ENCODE measurements at regions not wholly inside any gene's neighbourhood (a gene's known extent, or its start where the extent isn't known, plus 50 kb on each side); places are given as distances from the start of the nearest gene placed in this dataset.

GRCh38 chr1:57599236-57599994, 175.6 kb upstream of the DAB1 start:
- Histone ChIP-seq H3K9me3 (ENCODE audit: low read depth, low read length, poor library complexity, severe bottlenecking) (no peaks in the 10 kb centered on the region), H3K4me1 (ENCODE audit: insufficient read depth, low read length, poor library complexity, severe bottlenecking) (peaks cover 21% of the 10 kb centered on the region), H3K27ac (ENCODE audit: low read depth, low read length, poor library complexity, severe bottlenecking) (no peak overlapping the region), H3K4me3 (ENCODE audit: low read depth, low read length, poor library complexity, severe bottlenecking) (no peak overlapping the region), H3K36me3 (ENCODE audit: insufficient read depth, low read length, poor library complexity, severe bottlenecking) (no peaks in the 10 kb centered on the region), H3K27me3 (replicated peaks; ENCODE audit: insufficient read depth, low read depth, low read length, poor library complexity) (no peaks in the 10 kb centered on the region)
- DNase-seq (ENCODE audit: low spot score), result no peak
- intact Hi-C loops (cut with micrococcal nuclease; ENCODE audit: unreplicated experiment), result no loop called here
- TF ChIP-seq EZH2 (IDR thresholded peaks at IDR 0.05; ENCODE audit: borderline replicate concordance, low read depth, low read length, poor library complexity, severe bottlenecking) (no peak), CTCF (conservative IDR thresholded peaks at IDR 0.05; ENCODE audit: low read depth, low read length) (no peak)
- CTCF ChIA-PET, result no interaction called here
- BruUV-seq (replicated peaks), result no TSS peak
- POLR2A ChIA-PET (ENCODE audit: low non-redundant PET), result no interaction called here

- H3K27me3 ChIP-seq (replicated peaks; ENCODE audit: insufficient read depth, low read depth, low read length, poor library complexity), result no peaks in the 10 kb centered on the region
- H3K27ac ChIP-seq (ENCODE audit: low read depth, low read length, poor library complexity, severe bottlenecking), result no peak overlapping the region
- intact Hi-C loops (cut with micrococcal nuclease; ENCODE audit: unreplicated experiment), result no loop called here
These were observed 173.2 kb upstream of the DAB1 start for GRCh38 chr1:57597036-57597435.

GRCh38 chr1:57594002-57594401, 170.1 kb upstream of the DAB1 start:
- no peak for DNase-seq (ENCODE audit: low spot score)
- no peaks in the 10 kb centered on the region for H3K27me3 ChIP-seq (replicated peaks; ENCODE audit: insufficient read depth, low read depth, low read length, poor library complexity)
- H3K4me3 ChIP-seq (ENCODE audit: low read depth, low read length, poor library complexity, severe bottlenecking), result no peak overlapping the region
- intact Hi-C loops (cut with micrococcal nuclease; ENCODE audit: unreplicated experiment), result no loop called here
- TF ChIP-seq CTCF (conservative IDR thresholded peaks at IDR 0.05; ENCODE audit: low read depth, low read length) (no peak), EZH2 (IDR thresholded peaks at IDR 0.05; ENCODE audit: borderline replicate concordance, low read depth, low read length, poor library complexity, severe bottlenecking) (no peak)
- no peak overlapping the region for H3K27ac ChIP-seq (ENCODE audit: low read depth, low read length, poor library complexity, severe bottlenecking)
- no TSS peak for BruUV-seq (replicated peaks)
- ChIA-PET POLR2A (ENCODE audit: low non-redundant PET) (no interaction called here), CTCF (no interaction called here)
- H3K9me3 ChIP-seq (ENCODE audit: low read depth, low read length, poor library complexity, severe bottlenecking), result no peaks in the 10 kb centered on the region
- H3K4me1 ChIP-seq (ENCODE audit: insufficient read depth, low read length, poor library complexity, severe bottlenecking), result peaks cover 11% of the 10 kb centered on the region
- H3K36me3 ChIP-seq (ENCODE audit: insufficient read depth, low read length, poor library complexity, severe bottlenecking), result no peaks in the 10 kb centered on the region

More at GRCh38 chr1:57597036-57597435, 173.2 kb upstream of the DAB1 start:
- no peaks in the 10 kb centered on the region for H3K9me3 ChIP-seq (ENCODE audit: low read depth, low read length, poor library complexity, severe bottlenecking)
- ChIA-PET POLR2A (ENCODE audit: low non-redundant PET) (no interaction called here), CTCF (no interaction called here)
- TF ChIP-seq CTCF (conservative IDR thresholded peaks at IDR 0.05; ENCODE audit: low read depth, low read length), result no peak
- DNase-seq (ENCODE audit: low spot score), result no peak
- peaks cover 18% of the 10 kb centered on the region for H3K4me1 ChIP-seq (ENCODE audit: insufficient read depth, low read length, poor library complexity, severe bottlenecking)
- no TSS peak for BruUV-seq (replicated peaks)
- no peak overlapping the region for H3K4me3 ChIP-seq (ENCODE audit: low read depth, low read length, poor library complexity, severe bottlenecking)
- no peaks in the 10 kb centered on the region for H3K36me3 ChIP-seq (ENCODE audit: insufficient read depth, low read length, poor library complexity, severe bottlenecking)
